RWPE1 (cell line): ENCODE measurements at regions not wholly inside any gene's neighbourhood (a gene's known extent, or its start where the extent isn't known, plus 50 kb on each side); places are given as distances from the start of the nearest gene placed in this dataset.
A peak's percentile ranks its signal among the peaks of the same experiment; 100 is the strongest.

Experiments used
- CTCF ChIA-PET: fragments of 350-600 bp; sonication (Branson Sonifier 250); formaldehyde crosslinking; extraction: SDS; loops from one replicate; lab custom pipeline; 2021; lab: Yijun Ruan, JAX
- POLR2A ChIA-PET: fragments of 400-600 bp; formaldehyde crosslinking; extraction: SDS; loops from one replicate; lab custom pipeline; 2020; ENCODE audit warnings: antibody characterized with exemption; ENCODE audit not compliant: low non-redundant PET; lab: Yijun Ruan, JAX
- DNase-seq: peaks from one replicate; pipeline ENCODE4 v3.0.0; 2012; ENCODE audit warnings: low spot score
- H3K27ac ChIP-seq: fragments of 450-650 bp; 2 replicates; pipeline ENCODE4 v1.5.1; 2017
- TF ChIP-seq, protein P1 (sequence below): fragments of 450-650 bp; conservative IDR thresholded peaks from 2 replicates; pipeline ENCODE4 v1.5.1; 2017; ENCODE audit warnings: low read depth, mild to moderate bottlenecking

DNA sequence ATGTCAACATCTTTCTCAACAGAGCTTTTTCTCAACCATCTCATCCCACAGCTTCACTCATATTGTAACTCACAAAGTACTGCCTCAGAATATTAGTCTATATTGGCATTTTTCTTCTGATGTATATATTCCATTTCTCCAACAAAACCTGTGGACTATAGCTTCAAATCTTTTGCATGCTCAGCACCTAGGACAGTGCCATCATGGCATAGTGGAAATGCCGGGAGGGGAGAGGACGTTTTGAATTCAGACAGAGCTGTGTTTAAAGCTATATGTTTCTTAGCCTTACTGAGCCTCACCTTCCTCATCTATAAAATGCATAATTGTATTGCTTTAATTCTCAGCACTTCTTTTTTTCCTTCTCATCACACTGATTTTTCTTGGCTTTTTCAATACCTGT is 452.6 kb downstream of the GALC start:
- no peak for DNase-seq
- ChIA-PET CTCF (no interaction called here), POLR2A (no interaction called here)
- H3K27ac ChIP-seq: no peak overlapping the region
- TF ChIP-seq, protein P1, sequence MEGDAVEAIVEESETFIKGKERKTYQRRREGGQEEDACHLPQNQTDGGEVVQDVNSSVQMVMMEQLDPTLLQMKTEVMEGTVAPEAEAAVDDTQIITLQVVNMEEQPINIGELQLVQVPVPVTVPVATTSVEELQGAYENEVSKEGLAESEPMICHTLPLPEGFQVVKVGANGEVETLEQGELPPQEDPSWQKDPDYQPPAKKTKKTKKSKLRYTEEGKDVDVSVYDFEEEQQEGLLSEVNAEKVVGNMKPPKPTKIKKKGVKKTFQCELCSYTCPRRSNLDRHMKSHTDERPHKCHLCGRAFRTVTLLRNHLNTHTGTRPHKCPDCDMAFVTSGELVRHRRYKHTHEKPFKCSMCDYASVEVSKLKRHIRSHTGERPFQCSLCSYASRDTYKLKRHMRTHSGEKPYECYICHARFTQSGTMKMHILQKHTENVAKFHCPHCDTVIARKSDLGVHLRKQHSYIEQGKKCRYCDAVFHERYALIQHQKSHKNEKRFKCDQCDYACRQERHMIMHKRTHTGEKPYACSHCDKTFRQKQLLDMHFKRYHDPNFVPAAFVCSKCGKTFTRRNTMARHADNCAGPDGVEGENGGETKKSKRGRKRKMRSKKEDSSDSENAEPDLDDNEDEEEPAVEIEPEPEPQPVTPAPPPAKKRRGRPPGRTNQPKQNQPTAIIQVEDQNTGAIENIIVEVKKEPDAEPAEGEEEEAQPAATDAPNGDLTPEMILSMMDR: no peak

DNA sequence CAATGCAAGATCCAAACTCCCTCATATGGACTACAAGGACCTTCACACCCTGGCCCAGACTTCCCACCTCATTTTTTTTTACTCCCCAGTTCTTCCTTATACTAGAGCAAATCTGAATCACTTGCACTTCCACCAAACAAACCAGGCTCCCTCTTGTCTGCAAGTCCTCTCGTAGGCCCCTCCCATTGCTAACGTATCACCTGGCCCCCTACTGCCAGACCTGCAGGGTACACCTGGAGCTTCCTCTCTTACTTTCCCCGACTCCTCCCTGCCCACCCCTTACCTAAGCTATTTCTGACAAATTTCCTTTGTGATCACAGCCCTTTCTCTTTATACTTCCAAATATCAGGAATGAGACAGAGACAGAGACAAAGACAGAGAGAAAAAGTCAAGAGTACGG is 463.9 kb downstream of the GALC start:
- CTCF ChIA-PET: no interaction called here
- POLR2A ChIA-PET: no interaction called here
- no peak for DNase-seq
- TF ChIP-seq, protein P1: no peak
- no peak overlapping the region for H3K27ac ChIP-seq

DNA sequence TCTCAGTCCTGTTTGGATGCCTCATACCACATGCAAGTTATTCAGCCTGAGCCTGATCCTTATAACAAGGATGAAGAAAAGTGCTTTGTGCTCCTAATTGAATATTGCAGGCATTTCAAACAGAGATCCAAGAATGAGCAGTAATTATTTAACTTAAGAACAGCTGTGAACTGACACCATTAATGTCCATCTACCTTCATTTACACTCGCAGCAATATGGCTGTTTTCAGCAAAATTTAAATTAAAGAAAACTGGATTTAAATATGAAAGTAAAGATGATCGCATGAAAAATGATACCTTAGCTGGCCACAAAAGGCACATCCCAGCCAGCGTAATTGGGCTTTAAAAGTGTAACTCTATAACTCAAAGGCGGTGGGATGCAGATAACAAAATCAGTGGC is 466.3 kb downstream of the GALC start:
- no peak overlapping the region for H3K27ac ChIP-seq
- TF ChIP-seq, protein P1: no peak
- CTCF ChIA-PET: no interaction called here
- DNase-seq: no peak
- POLR2A ChIA-PET: no interaction called here

DNA sequence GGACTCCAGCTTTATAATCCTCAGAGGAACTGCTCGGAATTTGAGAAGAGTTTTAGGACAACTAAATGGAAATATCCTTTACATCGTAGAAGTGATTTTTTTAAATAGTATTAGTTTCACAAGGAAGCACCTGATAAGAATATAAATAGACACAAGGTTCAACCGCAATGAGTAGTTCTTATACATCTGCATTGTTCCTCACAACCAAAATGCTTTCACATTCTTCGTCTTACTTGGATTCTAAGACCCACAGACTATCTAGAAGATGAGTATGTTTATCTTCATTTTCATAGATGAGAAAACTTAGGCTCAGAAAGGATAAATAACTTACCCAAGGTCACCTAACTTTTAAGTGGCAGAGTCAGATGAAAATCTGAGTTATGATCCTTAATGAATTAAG is 469.0 kb downstream of the GALC start:
- DNase-seq: no peak
- POLR2A ChIA-PET: no interaction called here
- CTCF ChIA-PET: no interaction called here
- no peak overlapping the region for H3K27ac ChIP-seq
- TF ChIP-seq, protein P1: no peak

DNA sequence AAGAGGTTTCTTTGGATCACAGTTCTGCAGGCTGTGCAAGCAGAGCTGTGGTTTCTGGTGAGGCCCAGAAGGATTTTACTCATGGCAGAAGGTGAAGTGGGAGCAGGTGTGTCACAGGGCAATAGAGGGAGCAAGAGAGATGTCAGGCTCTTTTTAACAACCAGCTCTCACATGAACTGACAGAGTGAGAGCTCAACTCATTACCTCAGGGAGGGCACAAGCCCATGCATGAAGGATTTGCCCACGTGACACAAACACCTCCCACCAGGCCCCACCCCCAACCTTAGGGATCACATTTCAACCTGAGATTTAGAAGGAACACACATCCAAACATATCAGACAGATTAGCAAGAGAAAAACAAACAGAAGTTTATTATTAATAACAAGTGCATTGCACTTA is 470.4 kb downstream of the GALC start:
- no peak overlapping the region for H3K27ac ChIP-seq
- POLR2A ChIA-PET: no interaction called here
- peak; percentile 15 for DNase-seq
- TF ChIP-seq, protein P1: no peak
- CTCF ChIA-PET: interaction anchor here (0.7 to 1.4 kb wide), 2 partner anchors 13 to 64 kb away, joined by 3 read pairs; no protein-coding TSS in a partner anchor

DNA sequence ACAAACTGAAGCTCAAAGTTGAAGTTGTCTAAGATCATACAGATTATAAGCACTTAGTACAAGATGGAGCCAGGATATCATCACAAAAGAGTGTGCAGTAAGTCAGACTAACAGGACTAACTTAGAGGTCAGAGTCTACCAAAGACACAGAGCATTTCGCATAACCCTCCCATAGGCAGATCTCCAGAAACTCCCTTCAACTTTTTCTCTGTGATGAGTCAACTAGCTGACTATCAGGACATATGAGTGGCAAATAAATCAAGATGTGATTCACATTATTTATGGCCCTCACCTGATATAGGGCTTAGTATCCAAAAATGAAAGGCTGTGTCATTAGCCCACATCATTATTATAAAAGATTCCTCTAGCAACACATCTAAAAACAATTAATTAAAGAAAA is 484.6 kb downstream of the GALC start:
- H3K27ac ChIP-seq: no peak overlapping the region
- CTCF ChIA-PET: no interaction called here
- POLR2A ChIA-PET: no interaction called here
- TF ChIP-seq, protein P1: no peak
- peak; percentile 64 for DNase-seq

DNA sequence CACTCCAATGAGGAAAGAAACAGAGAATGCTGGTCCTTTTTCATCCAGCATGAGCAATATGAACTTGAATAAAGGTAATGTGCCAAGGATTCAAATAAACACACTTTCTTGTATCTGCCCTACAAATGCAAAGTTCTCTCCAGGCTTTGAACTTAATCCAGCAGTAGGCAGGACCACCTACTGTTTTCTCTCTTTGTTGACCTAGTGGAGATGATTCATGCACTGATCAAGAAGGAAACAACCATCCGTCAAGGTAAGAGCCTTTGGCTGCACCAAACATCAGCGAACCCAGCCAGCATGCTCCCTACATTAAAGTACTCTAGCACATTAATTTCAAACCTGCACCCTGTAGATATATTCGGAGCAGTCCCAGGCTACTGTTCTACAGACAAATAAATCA is 489.3 kb downstream of the GALC start:
- H3K27ac ChIP-seq: no peak overlapping the region
- ChIA-PET POLR2A (no interaction called here), CTCF (no interaction called here)
- DNase-seq: no peak
- TF ChIP-seq, protein P1: no peak
